H9 (cell line): ENCODE measurements at regions not wholly inside any gene's neighbourhood (a gene's known extent, or its start where the extent isn't known, plus 50 kb on each side); places are given as distances from the start of the nearest gene placed in this dataset.

Experiments used
- DNase-seq: peaks from one replicate; pipeline ENCODE4 v3.0.0-alpha.2; 2017
- H2AFZ ChIP-seq: one replicate; pipeline ENCODE4 v1.6.1; 2013; ENCODE audit warnings: mild to moderate bottlenecking, low read length, control low read depth, moderate library complexity
- H2AK5ac ChIP-seq: 2 replicates; pipeline ENCODE4 v1.6.1; 2013; ENCODE audit warnings: low read length, control low read depth, mixed read lengths; ENCODE audit not compliant: insufficient read length
- H2BK120ac ChIP-seq: one replicate; pipeline ENCODE4 v1.6.1; 2013; ENCODE audit warnings: low read depth, mild to moderate bottlenecking, low read length, control low read depth, inconsistent platforms; ENCODE audit not compliant: poor library complexity, severe bottlenecking
- H2BK12ac ChIP-seq: 2 replicates; pipeline ENCODE4 v1.6.1; 2013; ENCODE audit warnings: low read length, control low read depth, mixed read lengths, low read depth; ENCODE audit not compliant: insufficient read length
- H2BK15ac ChIP-seq: 2 replicates; pipeline ENCODE4 v1.6.1; 2013; ENCODE audit warnings: low read depth, low read length, control low read depth
- H2BK20ac ChIP-seq: one replicate; pipeline ENCODE4 v1.6.1; 2013; ENCODE audit warnings: low read depth, mild to moderate bottlenecking, low read length, control low read depth, inconsistent platforms; ENCODE audit not compliant: poor library complexity, severe bottlenecking
- H2BK5ac ChIP-seq: 2 replicates; pipeline ENCODE4 v1.6.1; 2013; ENCODE audit warnings: low read length, control low read depth, mixed read lengths; ENCODE audit not compliant: insufficient read length
- H3K14ac ChIP-seq: 2 replicates; pipeline ENCODE4 v1.6.1; 2013; ENCODE audit warnings: low read length, control low read depth; ENCODE audit not compliant: insufficient read depth
- H3K18ac ChIP-seq: 2 replicates; pipeline ENCODE4 v1.6.1; 2013; ENCODE audit warnings: low read depth, mild to moderate bottlenecking, mixed read lengths, low read length, control low read depth; ENCODE audit not compliant: insufficient read length
- H3K23ac ChIP-seq: 2 replicates; pipeline ENCODE4 v1.6.1; 2013; ENCODE audit warnings: low read length, control low read depth, mixed read lengths, low read depth; ENCODE audit not compliant: insufficient read length
- H3K23me2 ChIP-seq: 2 replicates; pipeline ENCODE4 v1.6.1; 2013; ENCODE audit warnings: low read depth, mild to moderate bottlenecking, mixed read lengths, low read length, control low read depth; ENCODE audit not compliant: insufficient read length, poor library complexity, severe bottlenecking
- H3K27ac ChIP-seq: 2 replicates; pipeline ENCODE4 v1.5.1; 2013; ENCODE audit warnings: low read length, control low read depth, mixed read lengths, low read depth; ENCODE audit not compliant: insufficient read length
- H3K27me3 ChIP-seq: 2 replicates; pipeline ENCODE4 v1.6.1; 2013; ENCODE audit warnings: low read length, control low read depth, inconsistent platforms; ENCODE audit not compliant: insufficient read depth
- H3K4ac ChIP-seq: 2 replicates; pipeline ENCODE4 v1.6.1; 2013; ENCODE audit warnings: low read depth, mild to moderate bottlenecking, control low read depth, inconsistent platforms, low read length, moderate library complexity
- H3K4me1 ChIP-seq: 2 replicates; pipeline ENCODE4 v1.6.1; 2013; ENCODE audit warnings: low read length, control low read depth, inconsistent platforms; ENCODE audit not compliant: insufficient read depth
- H3K4me2 ChIP-seq: 2 replicates; pipeline ENCODE4 v1.6.1; 2013; ENCODE audit warnings: low read length, control low read depth, mixed read lengths; ENCODE audit not compliant: insufficient read length, insufficient read depth
- H3K56ac ChIP-seq: 2 replicates; pipeline ENCODE4 v1.6.1; 2013; ENCODE audit warnings: low read depth, mild to moderate bottlenecking, mixed read lengths, low read length, control low read depth; ENCODE audit not compliant: insufficient read length
- H3K79me1 ChIP-seq: 2 replicates; pipeline ENCODE4 v1.6.1; 2013; ENCODE audit warnings: low read depth, mild to moderate bottlenecking, moderate library complexity, low read length, control low read depth, inconsistent platforms; ENCODE audit not compliant: insufficient read depth, poor library complexity, severe bottlenecking
- H3K79me2 ChIP-seq: 2 replicates; pipeline ENCODE4 v1.6.1; 2013; ENCODE audit warnings: low read length, control low read depth, inconsistent platforms; ENCODE audit not compliant: insufficient read depth
- H3K9ac ChIP-seq: 2 replicates; pipeline ENCODE4 v1.6.1; 2013; ENCODE audit warnings: low read length, control low read depth, mixed read lengths; ENCODE audit not compliant: insufficient read length; ENCODE audit errors: extremely low read depth
- H3K9me3 ChIP-seq: one replicate; pipeline ENCODE4 v1.6.1; 2013; ENCODE audit warnings: low read depth, low read length, inconsistent platforms; ENCODE audit not compliant: control insufficient read depth
- H3T11ph ChIP-seq: one replicate; pipeline ENCODE4 v1.6.1; 2013; ENCODE audit warnings: mild to moderate bottlenecking, low read length, control low read depth, inconsistent platforms
- H4K20me1 ChIP-seq: one replicate; pipeline ENCODE4 v1.6.1; 2013; ENCODE audit not compliant: control insufficient read depth, insufficient read length, insufficient read depth
- H4K5ac ChIP-seq: 2 replicates; pipeline ENCODE4 v1.6.1; 2013; ENCODE audit warnings: low read depth, mild to moderate bottlenecking, mixed read lengths, low read length, control low read depth; ENCODE audit not compliant: insufficient read length
- H4K8ac ChIP-seq: replicated peaks from 2 replicates; pipeline ENCODE4 v1.6.1; 2013; ENCODE audit warnings: low read length, control low read depth, mixed read lengths, low read depth; ENCODE audit not compliant: insufficient read length
- H4K91ac ChIP-seq: 2 replicates; pipeline ENCODE4 v1.6.1; 2013; ENCODE audit warnings: low read depth, mild to moderate bottlenecking, moderate library complexity, mixed read lengths, low read length, control low read depth; ENCODE audit not compliant: insufficient read length
- H3K27ac Mint-ChIP-seq, 3 experiments: 2 replicates in 2 of 3; 3 replicates in 1 of 3; pipeline ENCODE4 v1.8.0; 2020 to 2021; ENCODE audit warnings: mixed read lengths in 3 of 3, mild to moderate bottlenecking in 1 of 3, moderate library complexity in 1 of 3
- H3K27me3 Mint-ChIP-seq: 2 replicates; pipeline ENCODE4 v1.8.0; 2021; ENCODE audit warnings: low read depth, mild to moderate bottlenecking, moderate library complexity, mixed read lengths
- H3K36me3 Mint-ChIP-seq, 3 experiments: 2 replicates in 2 of 3; 3 replicates in 1 of 3; pipeline ENCODE4 v1.8.0; 2020 to 2021; ENCODE audit warnings: low read depth in 3 of 3, mixed read lengths in 3 of 3; ENCODE audit not compliant: insufficient read depth in 1 of 3
- H3K4me1 Mint-ChIP-seq, 2 experiments: 2 replicates each; pipeline ENCODE4 v1.8.0; 2020; ENCODE audit warnings: mixed read lengths in 2 of 2
- H3K4me3 Mint-ChIP-seq, 2 experiments: 2 replicates in 1 of 2; 3 replicates in 1 of 2; pipeline ENCODE4 v1.8.0; 2020 to 2021; ENCODE audit warnings: mild to moderate bottlenecking in 2 of 2, mixed read lengths in 2 of 2, moderate library complexity in 1 of 2
- H3K9me3 Mint-ChIP-seq, 2 experiments: 2 replicates in 1 of 2; 3 replicates in 1 of 2; pipeline ENCODE4 v1.8.0; 2020; ENCODE audit warnings: mild to moderate bottlenecking in 2 of 2, mixed read lengths in 2 of 2, moderate library complexity in 1 of 2
- CTCF ChIP-seq: fragments of 200-600 bp; sonication (generic); conservative IDR thresholded peaks from 3 replicates; pipeline ENCODE4 v1.8.0; 2021; ENCODE audit warnings: antibody characterized with exemption, mild to moderate bottlenecking
- WGBS: extraction: QIAGEN DNeasy Blood & Tissue Kit; methylation state at CpG from one replicate; pipeline ENCODE4 v1.1.7; 2013; ENCODE audit warnings: missing lambda C conversion rate, low lambda C conversion rate, mixed read lengths; ENCODE audit not compliant: insufficient read length; ENCODE audit errors: extremely low coverage; 5-methylcytosine and 5-hydroxymethylcytosine counted together

DNA sequence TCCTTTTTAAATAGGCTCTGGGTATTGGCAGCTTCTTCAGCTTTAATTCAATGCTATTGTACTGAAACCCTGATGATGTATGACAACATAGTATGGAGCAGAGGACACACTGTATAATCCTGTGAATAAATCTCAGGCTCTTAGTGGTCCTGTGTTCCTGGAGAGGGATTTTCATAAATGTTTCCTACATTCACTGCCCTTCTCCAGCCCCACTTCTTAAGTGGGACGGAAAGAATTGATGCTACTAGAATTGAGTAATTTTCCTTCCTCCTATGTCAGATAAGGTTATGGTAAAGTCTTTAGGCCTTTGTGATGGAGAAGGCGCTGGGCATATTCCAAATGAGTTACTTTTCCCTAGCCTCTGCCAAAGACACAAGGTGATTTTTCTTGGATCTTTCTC, 779.4 kb downstream of the TNS3 start:
- WGBS = no CpG with 5 or more reads among the region's 2 CpGs
- Mint-ChIP-seq H3K27me3 (no peaks in the 10 kb centered on the region), H3K36me3 (peaks cover 0 to 2% (median 0%) of the 10 kb centered on the region in 3 experiments; a peak in 2 of 7 replicates), H3K9me3 (peaks cover 0 to 3% of the 10 kb centered on the region in 2 experiments; a peak in 1 of 5 replicates), H3K27ac (no peak overlapping the region), H3K4me1 (peaks cover 6% of the 10 kb centered on the region in 2 experiments; a peak in 3 of 4 replicates), H3K4me3 (no peak overlapping the region)
- Histone ChIP-seq H2AK5ac (no peak overlapping the region), H3K18ac (no peak overlapping the region), H3K23ac (no peak overlapping the region), H3T11ph (no peak overlapping the region), H3K56ac (no peak overlapping the region), H3K79me1 (no peaks in the 10 kb centered on the region), H4K8ac (no peak overlapping the region), H2BK120ac (no peak overlapping the region), H4K20me1 (no peaks in the 10 kb centered on the region), H3K9me3 (no peaks in the 10 kb centered on the region), H3K27me3 (no peaks in the 10 kb centered on the region), H3K4ac (no peak overlapping the region), H2BK5ac (no peak overlapping the region), H3K4me2 (no peak overlapping the region), H3K4me1 (no peaks in the 10 kb centered on the region), H2BK20ac (no peak overlapping the region), H3K27ac (no peak overlapping the region), H3K14ac (no peak overlapping the region), H4K5ac (no peak overlapping the region), H3K79me2 (no peaks in the 10 kb centered on the region), H3K23me2 (no peaks in the 10 kb centered on the region), H4K91ac (no peak overlapping the region), H2BK12ac (no peak overlapping the region), H2AFZ (no peak overlapping the region), H2BK15ac (no peak overlapping the region), H3K9ac (no peak overlapping the region)
- DNase-seq = no peak
- TF ChIP-seq CTCF = no peak
